HCT116 (cell line): ENCODE measurements at regions not wholly inside any gene's neighbourhood (a gene's known extent, or its start where the extent isn't known, plus 50 kb on each side); places are given as distances from the start of the nearest gene placed in this dataset.

Experiments used
- ATAC-seq: fragments of 200-7000 bp; cut with Tn5 transposase; 2 replicates; pipeline ENCODE4 v1.9.1; 2020; ENCODE audit warnings: mild to moderate bottlenecking, moderate library complexity
- BruUV-seq: library from RNA; stranded (reverse); fragments of 400-500 nt; replicated peaks from 2 replicates; lab custom pipeline; 2021; lab: Mats Ljungman, UMichigan
- CTCF ChIA-PET: fragments of 300-600 bp; sonication (Branson Sonifier 250); formaldehyde crosslinking; loops from one replicate; lab custom pipeline; 2021; ENCODE audit warnings: antibody characterized with exemption; lab: Charles Lee
- POLR2A ChIA-PET: fragments of 300-600, 350-600 bp; sonication (Branson Sonifier 250); formaldehyde crosslinking; loops from one replicate; lab custom pipeline; 2021; ENCODE audit warnings: antibody characterized with exemption; lab: Charles Lee
- RAD21 ChIA-PET, 2 experiments: fragments of 300-600 bp; sonication (Branson Sonifier 250); formaldehyde crosslinking; loops; one replicate each; lab custom pipeline; 2023; ENCODE audit warnings: low total read pairs in 2 of 2; ENCODE audit not compliant: uncharacterized antibody in 2 of 2, unreplicated experiment in 2 of 2, low non-redundant PET in 1 of 2; lab: Charles Lee
- DNase-seq: peaks from one replicate; pipeline ENCODE4 v3.0.0-alpha.2; 2010; ENCODE audit warnings: low read depth, low spot score
- H2AFZ ChIP-seq: fragments of 200-600 bp; shearing (Covaris generic), sonication (generic); 2 replicates; pipeline ENCODE4 v1.6.1; 2017; ENCODE audit warnings: low read depth, mixed run types, mixed read lengths, antibody characterized with exemption, low read length; ENCODE audit not compliant: poor library complexity, severe bottlenecking
- H3K27ac ChIP-seq: 2 replicates; pipeline ENCODE4 v1.5.1; 2012; ENCODE audit warnings: low read depth, low read length
- H3K27me3 ChIP-seq: fragments of 200-600 bp; sonication (generic); 2 replicates; pipeline ENCODE4 v1.6.1; 2016; ENCODE audit warnings: mixed run types, low read length, mixed read lengths; ENCODE audit not compliant: insufficient read depth
- H3K36me3 ChIP-seq, 2 experiments: fragments of 200-500 bp in 1 of 2; fragments of 200-600 bp in 1 of 2; sonication (Bioruptor generic) in 1 of 2; sonication (generic) in 1 of 2; 2 replicates each; pipeline versions ENCODE4 v1.5.1 to v1.6.1; 2014 to 2016; ENCODE audit warnings: low read length in 2 of 2, inconsistent platforms in 1 of 2, mixed read lengths in 1 of 2, mixed run types in 1 of 2; ENCODE audit not compliant: insufficient read depth in 2 of 2, control insufficient read depth in 1 of 2
- H3K4me1 ChIP-seq, 2 experiments: fragments of 200-600 bp in 1 of 2; sonication (generic) in 1 of 2; 2 replicates each; pipeline versions ENCODE4 v1.5.1 to v1.6.1; 2012 to 2017; ENCODE audit warnings: low read length in 2 of 2, inconsistent platforms in 1 of 2, mild to moderate bottlenecking in 1 of 2, mixed read lengths in 1 of 2, mixed run types in 1 of 2, moderate library complexity in 1 of 2; ENCODE audit not compliant: insufficient read depth in 2 of 2, control insufficient read depth in 1 of 2
- H3K4me2 ChIP-seq: fragments of 200-600 bp; sonication (generic); 2 replicates; pipeline ENCODE4 v1.6.1; 2017; ENCODE audit warnings: mixed run types, low read length, mixed read lengths
- H3K4me3 ChIP-seq, 2 experiments: fragments of 200-600 bp in 1 of 2; sonication (generic) in 1 of 2; replicated peaks in 1 of 2; 2 replicates each; pipeline ENCODE4 v1.5.1; 2011 to 2016; ENCODE audit warnings: low read length in 2 of 2, control low read depth in 1 of 2, low read depth in 1 of 2, mild to moderate bottlenecking in 1 of 2, mixed read lengths in 1 of 2, mixed run types in 1 of 2
- H3K79me2 ChIP-seq: fragments of 200-600 bp; sonication (generic); 2 replicates; pipeline ENCODE4 v1.6.1; 2017; ENCODE audit warnings: mild to moderate bottlenecking, mixed run types, low read length, moderate library complexity, mixed read lengths; ENCODE audit not compliant: insufficient read depth
- H3K9ac ChIP-seq: fragments of 200-600 bp; sonication (generic); 2 replicates; pipeline ENCODE4 v1.6.1; 2016; ENCODE audit warnings: low read length, mixed read lengths
- H3K9me2 ChIP-seq: fragments of 200-600 bp; sonication (generic), shearing (Covaris generic); 2 replicates; pipeline ENCODE4 v1.6.1; 2017; ENCODE audit warnings: mixed run types, mild to moderate bottlenecking, moderate library complexity; ENCODE audit not compliant: insufficient read depth
- H3K9me3 ChIP-seq, 2 experiments: fragments of 200-500 bp in 1 of 2; fragments of 200-600 bp in 1 of 2; sonication (Bioruptor generic) in 1 of 2; sonication (generic) in 1 of 2; 2 replicates each; pipeline ENCODE4 v1.6.1; 2014 to 2017; ENCODE audit warnings: low read length in 2 of 2, mixed read lengths in 2 of 2, inconsistent platforms in 1 of 2, low read depth in 1 of 2, mild to moderate bottlenecking in 1 of 2, mixed run types in 1 of 2, moderate library complexity in 1 of 2; ENCODE audit not compliant: control insufficient read depth in 1 of 2, insufficient read depth in 1 of 2
- H4K20me1 ChIP-seq: fragments of 200-600 bp; sonication (generic), shearing (Covaris generic); 2 replicates; pipeline ENCODE4 v1.6.1; 2017; ENCODE audit warnings: mixed run types, mild to moderate bottlenecking, moderate library complexity; ENCODE audit not compliant: insufficient read depth
- CBX3 ChIP-seq: IDR thresholded peaks from 2 replicates; pipeline ENCODE4 v1.6.1; 2012; ENCODE audit warnings: low read depth
- CTCF ChIP-seq, 3 experiments: fragments of 200-600 bp in 1 of 3; sonication (generic) in 1 of 3; IDR thresholded peaks in 2 of 3; conservative IDR thresholded peaks in 1 of 3; 2 replicates each; pipeline ENCODE4 v1.5.1; 2012 to 2017; ENCODE audit warnings: low read depth in 2 of 3, low read length in 2 of 3, antibody characterized with exemption in 1 of 3, borderline replicate concordance in 1 of 3, control low read depth in 1 of 3, mild to moderate bottlenecking in 1 of 3, mixed read lengths in 1 of 3, mixed run types in 1 of 3, moderate library complexity in 1 of 3; ENCODE audit not compliant: insufficient read depth in 1 of 3
- EZH2 ChIP-seq: fragments of 200-600 bp; sonication (generic); IDR thresholded peaks from 2 replicates; pipeline ENCODE4 v1.6.1; 2017; ENCODE audit warnings: antibody characterized with exemption, mixed run types
- MAX ChIP-seq: IDR thresholded peaks from 2 replicates; pipeline ENCODE4 v1.6.1; 2012
- RAD21 ChIP-seq: IDR thresholded peaks from 2 replicates; pipeline ENCODE4 v1.6.1; 2012; ENCODE audit warnings: low read depth, mild to moderate bottlenecking
- REST ChIP-seq: IDR thresholded peaks from 2 replicates; pipeline ENCODE4 v1.6.1; 2012; ENCODE audit warnings: low read depth
- SIN3A ChIP-seq: IDR thresholded peaks from 2 replicates; pipeline ENCODE4 v1.6.1; 2012; ENCODE audit warnings: low read depth
- SRF ChIP-seq: IDR thresholded peaks from 2 replicates; pipeline ENCODE4 v1.6.1; 2012; ENCODE audit warnings: low read depth
- YY1 ChIP-seq: IDR thresholded peaks from 2 replicates; pipeline ENCODE4 v1.6.1; 2011; ENCODE audit warnings: low read length, low read depth, moderate library complexity, mild to moderate bottlenecking; ENCODE audit not compliant: insufficient replicate concordance; ENCODE audit errors: extremely low read depth
- ZBTB33 ChIP-seq: IDR thresholded peaks from 2 replicates; pipeline ENCODE4 v1.6.1; 2011; ENCODE audit warnings: mild to moderate bottlenecking, low read length, moderate library complexity; ENCODE audit not compliant: insufficient replicate concordance; ENCODE audit errors: extremely low read depth
- ZFX ChIP-seq: fragments of 450-650 bp; IDR thresholded peaks from 2 replicates; pipeline ENCODE4 v1.6.1; 2017
- ZNF274 ChIP-seq: fragments of 200-500 bp; sonication (Bioruptor generic); IDR thresholded peaks from 2 replicates; pipeline ENCODE4 v1.6.1; 2014; ENCODE audit warnings: mild to moderate bottlenecking, low read depth, low read length, inconsistent platforms
- intact Hi-C: fragments of 100-400 bp; cut with micrococcal nuclease; formaldehyde crosslinking; loops from 2 replicates; pipeline ENCODE4 v1.10.0; 2022

GRCh38 chr13:33537026-33537425, 251.5 kb upstream of the STARD13 start:
- no peak for ATAC-seq
- no peak overlapping the region for H3K27ac ChIP-seq
- no peaks in the 10 kb centered on the region for H3K79me2 ChIP-seq
- H2AFZ ChIP-seq = no peak overlapping the region
- no peak overlapping the region for H3K9ac ChIP-seq
- H4K20me1 ChIP-seq = no peaks in the 10 kb centered on the region
- H3K9me3 ChIP-seq = no peaks in the 10 kb centered on the region
- H3K27me3 ChIP-seq = no peaks in the 10 kb centered on the region
- H3K4me1 ChIP-seq = peaks cover 6 to 9% of the 10 kb centered on the region in 2 experiments; a peak in 2 of 4 replicates
- RAD21 ChIA-PET = no interaction called here
- CTCF ChIA-PET = no interaction called here
- no TSS peak for BruUV-seq
- POLR2A ChIA-PET = no interaction called here
- TF ChIP-seq ZNF274 = no peak
- TF ChIP-seq ZBTB33 = no peak
- TF ChIP-seq ZFX = no peak
- no peak for TF ChIP-seq MAX
- TF ChIP-seq, all 23 proteins: peak for 0
- intact Hi-C loops = no loop called here
- no peak overlapping the region for H3K4me3 ChIP-seq
- H3K9me2 ChIP-seq = no peaks in the 10 kb centered on the region
- H3K4me2 ChIP-seq = no peak overlapping the region
- H3K36me3 ChIP-seq = no peaks in the 10 kb centered on the region
- DNase-seq = no peak

- no TSS peak for BruUV-seq
- Histone ChIP-seq H2AFZ (no peak overlapping the region), H3K27ac (no peak overlapping the region), H3K4me1 (peaks cover 6 to 11% of the 10 kb centered on the region in 2 experiments; a peak in 2 of 4 replicates), H3K36me3 (no peaks in the 10 kb centered on the region), H3K9me2 (no peaks in the 10 kb centered on the region), H3K9ac (no peak overlapping the region), H3K9me3 (no peaks in the 10 kb centered on the region), H3K79me2 (no peaks in the 10 kb centered on the region), H3K27me3 (no peaks in the 10 kb centered on the region), H4K20me1 (no peaks in the 10 kb centered on the region), H3K4me3 (no peak overlapping the region), H3K4me2 (no peak overlapping the region)
- RAD21 ChIA-PET = no interaction called here
- no peak for ATAC-seq
- DNase-seq = no peak
- intact Hi-C loops = no loop called here
- POLR2A ChIA-PET = interaction anchor here (1.1 kb wide), 1 partner anchor 26 kb away, joined by 4 read pairs; no protein-coding TSS in a partner anchor
- CTCF ChIA-PET = no interaction called here
- no peak for TF ChIP-seq SIN3A
- no peak for TF ChIP-seq EZH2
- no peak for TF ChIP-seq CBX3
- no peak for TF ChIP-seq CTCF (IDR thresholded peaks at IDR 0.05 in 2 of 3, conservative IDR thresholded peaks at IDR 0.05 in 1 of 3; ENCODE audit: borderline replicate concordance in 1 of 3, insufficient read depth in 1 of 3, low read depth in 2 of 3, low read length in 2 of 3)
- TF ChIP-seq RAD21 = no peak
- no peak for TF ChIP-seq YY1
- TF ChIP-seq REST = no peak
- no peak for TF ChIP-seq ZNF274
- no peak for TF ChIP-seq SRF
Observed at GRCh38 chr13:33537676-33538075, 252.1 kb upstream of the STARD13 start.
